Adrenal gland (tissue), 9 donors: ENCODE measurements at regions not wholly inside any gene's neighbourhood (a gene's known extent, or its start where the extent isn't known, plus 50 kb on each side); places are given as distances from the start of the nearest gene placed in this dataset.
"Not testable (repeated sequence)": the region's sequence is repeated elsewhere in the genome, so short reads cannot be mapped to it uniquely, and the experiment has no call there.

ENCODE experiments used
- DNase-seq, 7 donors: peaks; one replicate each; pipeline ENCODE4 v3.0.0-alpha.2; 2019 to 2020
- H3K27ac ChIP-seq, 5 donors: fragments of 200-600 bp; sonication (generic) in 4 of 5; 1 replicate in 3 of 5; 2 replicates in 2 of 5; pipeline versions ENCODE4 v1.5.1 to v1.8.0; 2016 to 2020; ENCODE audit warnings: mild to moderate bottlenecking in 1 of 5
- H3K27me3 ChIP-seq: fragments of 200-600 bp; 2 replicates; pipeline ENCODE4 v1.8.0; 2021
- H3K36me3 ChIP-seq, 2 donors: fragments of 200-600 bp; replicated peaks in 1 of 2; 1 replicate in 1 of 2; 2 replicates in 1 of 2; pipeline versions ENCODE4 v1.5.1 to v1.8.0; 2018 to 2022
- H3K4me1 ChIP-seq, 2 donors: fragments of 200-600 bp; replicated peaks in 1 of 2; 1 replicate in 1 of 2; 2 replicates in 1 of 2; pipeline versions ENCODE4 v1.5.1 to v1.8.0; 2018 to 2021
- H3K4me3 ChIP-seq, 4 donors: fragments of 200-600 bp; sonication (generic) in 3 of 4; one replicate each; pipeline ENCODE4 v1.5.1; 2016 to 2018
- H3K9me3 ChIP-seq, 3 donors: fragments of 200-600 bp; sonication (generic) in 1 of 3; replicated peaks in 1 of 3; 1 replicate in 2 of 3; 2 replicates in 1 of 3; pipeline versions ENCODE4 v1.5.1 to v1.8.0; 2016 to 2021
- CTCF ChIP-seq, 6 experiments: fragments of 450-650 bp in 4 of 6; fragments of 200-600 bp in 2 of 6; sonication (generic) in 1 of 6; IDR thresholded peaks; 1 replicate in 5 of 6; 2 replicates in 1 of 6; pipeline versions ENCODE4 v1.5.1 to v1.8.0; 2016 to 2021; ENCODE audit warnings: antibody characterized with exemption in 6 of 6, mild to moderate bottlenecking in 2 of 6, moderate library complexity in 1 of 6
- POLR2A ChIP-seq, 2 donors: fragments of 450-650 bp; IDR thresholded peaks; one replicate each; pipeline ENCODE4 v1.6.1; 2017; ENCODE audit warnings: antibody characterized with exemption in 2 of 2, mild to moderate bottlenecking in 2 of 2, moderate library complexity in 1 of 2
- WGBS, 4 donors: extraction: QIAGEN DNeasy Blood & Tissue Kit in 2 of 4; methylation state at CpG; one replicate each; pipeline versions ENCODE4 v1.1.5 to v1.1.7; 2013 to 2017; 5-methylcytosine and 5-hydroxymethylcytosine counted together
- intact Hi-C, 2 donors: fragments of 100-400 bp; cut with DNase I; formaldehyde crosslinking; loops; one replicate each; pipeline versions ENCODE4 v1.14.1 to v1.15.0; 2022 to 2023
- donor health status: healthy with polysubstance abuse.
- donor health status: Bipolar disorder and iron deficiency.
- donor health status: DM: yes; HTN: yes; CAD: no.
- donor health status: DM: no; HTN: no; CAD: no.
- donor health status: DM: no; HTN: no; CAD: no.

- DNase-seq: no peak
- Histone ChIP-seq H3K9me3 (no peaks in the 10 kb centered on the region), H3K4me3 (no peak overlapping the region), H3K27me3 (no peaks in the 10 kb centered on the region), H3K36me3 (no peaks in the 10 kb centered on the region), H3K4me1 (no peaks in the 10 kb centered on the region), H3K27ac (no peak overlapping the region)
- TF ChIP-seq POLR2A (IDR thresholded peaks at IDR 0.05): no peak
- no peak for TF ChIP-seq CTCF (IDR thresholded peaks at IDR 0.05)
- WGBS, 4 donors: 57 to 66% (median 62%) methylated on average over 3 of the region's 3 CpGs
- intact Hi-C loops: no loop called here
Observed at GRCh38 chr10:108615576-108616320, 1307.6 kb downstream of the XPNPEP1 start.

- no peak for TF ChIP-seq POLR2A (IDR thresholded peaks at IDR 0.05)
- TF ChIP-seq CTCF (IDR thresholded peaks at IDR 0.05): no peak
- H3K27me3 ChIP-seq: no peaks in the 10 kb centered on the region
- H3K9me3 ChIP-seq: no peaks in the 10 kb centered on the region
- no peaks in the 10 kb centered on the region for H3K36me3 ChIP-seq
- WGBS, 4 donors: 51 to 60% (median 55%) methylated on average over 3 of the region's 3 CpGs
- no peaks in the 10 kb centered on the region for H3K4me1 ChIP-seq
- no peak for DNase-seq
- intact Hi-C loops: no loop called here
- H3K4me3 ChIP-seq: no peak overlapping the region
- H3K27ac ChIP-seq: no peak overlapping the region
Observed at GRCh38 chr10:108612485-108612884, 1310.8 kb downstream of the XPNPEP1 start.

GRCh38 chr10:108608860-108609259 is 1314.5 kb downstream of the XPNPEP1 start:
- Histone ChIP-seq H3K27me3 (no peaks in the 10 kb centered on the region), H3K4me3 (no peak overlapping the region), H3K36me3 (no peaks in the 10 kb centered on the region), H3K27ac (no peak overlapping the region), H3K9me3 (no peaks in the 10 kb centered on the region), H3K4me1 (no peaks in the 10 kb centered on the region)
- TF ChIP-seq CTCF (IDR thresholded peaks at IDR 0.05): no peak
- TF ChIP-seq POLR2A (IDR thresholded peaks at IDR 0.05): no peak
- intact Hi-C loops: no loop called here
- WGBS, 4 donors: 36 to 55% (median 46%) methylated on average over 1 of the region's 1 CpG
- no peak for DNase-seq

- DNase-seq: no peak
- Histone ChIP-seq H3K9me3 (no peaks in the 10 kb centered on the region), H3K4me3 (no peak overlapping the region), H3K4me1 (no peaks in the 10 kb centered on the region), H3K36me3 (no peaks in the 10 kb centered on the region), H3K27ac (no peak overlapping the region), H3K27me3 (no peaks in the 10 kb centered on the region)
- WGBS, 4 donors: 81 to 91% (median 83%) methylated on average over 2 of the region's 2 CpGs
- TF ChIP-seq CTCF (IDR thresholded peaks at IDR 0.05) (no peak), POLR2A (IDR thresholded peaks at IDR 0.05) (no peak)
- intact Hi-C loops: no loop called here
Observed at GRCh38 chr10:108601851-108602250, 1321.5 kb downstream of the XPNPEP1 start.

- H3K27me3 ChIP-seq, DNase-seq, H3K27ac ChIP-seq, H3K9me3 ChIP-seq, intact Hi-C loops, H3K4me3 ChIP-seq, H3K4me1 ChIP-seq, H3K36me3 ChIP-seq: not testable (repeated sequence)
- 58 to 76% (median 71%) methylated on average over 4 of the region's 4 CpGs for WGBS, 4 donors
Observed at GRCh38 chr10:108600511-108600910, 1322.8 kb downstream of the XPNPEP1 start.

GRCh38 chr10:108599317-108599716 is 1324.0 kb downstream of the XPNPEP1 start:
- 58 to 72% (median 62%) methylated on average over 11 of the region's 11 CpGs for WGBS, 4 donors
- H3K27ac ChIP-seq, H3K9me3 ChIP-seq, H3K27me3 ChIP-seq, H3K4me1 ChIP-seq, H3K36me3 ChIP-seq, H3K4me3 ChIP-seq, DNase-seq, intact Hi-C loops: not testable (repeated sequence)
